Astrocyte (in vitro differentiated cells and primary cell): ENCODE measurements at regions not wholly inside any gene's neighbourhood (a gene's known extent, or its start where the extent isn't known, plus 50 kb on each side); places are given as distances from the start of the nearest gene placed in this dataset.

ENCODE experiments used
- DNase-seq: peaks from one replicate; pipeline ENCODE4 v3.0.0-alpha.2; 2010; ENCODE audit warnings: low read depth
- FAIRE-seq: peaks from 2 replicates; lab custom pipeline; 2011; peaks lifted over from hg19 to GRCh38; lab: Jason Lieb, UNC
- H2AFZ ChIP-seq: 2 replicates; pipeline ENCODE4 v1.6.0; 2012; ENCODE audit warnings: low read depth, low read length, inconsistent platforms
- H3K27ac ChIP-seq: 2 replicates; pipeline ENCODE4 v1.5.1; 2011; ENCODE audit warnings: low read depth, low read length, inconsistent platforms
- H3K27me3 ChIP-seq: 2 replicates; pipeline ENCODE4 v1.6.0; 2011; ENCODE audit warnings: low read length, inconsistent platforms; ENCODE audit not compliant: insufficient read depth
- H3K36me3 ChIP-seq: 2 replicates; pipeline ENCODE4 v1.5.1; 2011; ENCODE audit warnings: low read length, inconsistent platforms; ENCODE audit not compliant: insufficient read depth
- H3K4me1 ChIP-seq: 2 replicates; pipeline ENCODE4 v1.5.1; 2011; ENCODE audit warnings: low read length, inconsistent platforms; ENCODE audit not compliant: insufficient read depth
- H3K4me2 ChIP-seq: 2 replicates; pipeline ENCODE4 v1.6.0; 2012; ENCODE audit warnings: low read length, inconsistent platforms
- H3K4me3 ChIP-seq: 2 replicates; pipeline ENCODE4 v1.5.1; 2011; ENCODE audit warnings: low read depth, mild to moderate bottlenecking, low read length, inconsistent platforms; ENCODE audit not compliant: insufficient read depth
- H3K79me2 ChIP-seq: 2 replicates; pipeline ENCODE4 v1.6.0; 2012; ENCODE audit warnings: mild to moderate bottlenecking, low read length, inconsistent platforms; ENCODE audit not compliant: insufficient read depth
- H3K9ac ChIP-seq: 2 replicates; pipeline ENCODE4 v1.6.0; 2012; ENCODE audit warnings: mild to moderate bottlenecking, low read length, inconsistent platforms
- H3K9me3 ChIP-seq: 2 replicates; pipeline ENCODE4 v1.5.1; 2012; ENCODE audit warnings: low read depth, mild to moderate bottlenecking, low read length, inconsistent platforms; ENCODE audit not compliant: insufficient read depth
- H4K20me1 ChIP-seq: 2 replicates; pipeline ENCODE4 v1.6.0; 2012; ENCODE audit warnings: low read length, inconsistent platforms; ENCODE audit not compliant: insufficient read depth
- H3K27ac Mint-ChIP-seq: one replicate; pipeline ENCODE4 v1.8.0; 2021; ENCODE audit warnings: mild to moderate bottlenecking, mixed read lengths; ENCODE audit not compliant: unreplicated experiment
- H3K27me3 Mint-ChIP-seq: one replicate; pipeline ENCODE4 v1.8.0; 2021; ENCODE audit warnings: low read depth, mixed read lengths; ENCODE audit not compliant: unreplicated experiment
- H3K36me3 Mint-ChIP-seq: one replicate; pipeline ENCODE4 v1.8.0; 2021; ENCODE audit warnings: low read depth, mixed read lengths; ENCODE audit not compliant: unreplicated experiment
- H3K4me1 Mint-ChIP-seq: one replicate; pipeline ENCODE4 v1.8.0; 2021; ENCODE audit warnings: low read depth, mixed read lengths; ENCODE audit not compliant: unreplicated experiment
- H3K4me3 Mint-ChIP-seq: one replicate; pipeline ENCODE4 v1.8.0; 2021; ENCODE audit warnings: mild to moderate bottlenecking, moderate library complexity, mixed read lengths; ENCODE audit not compliant: unreplicated experiment
- H3K9me3 Mint-ChIP-seq: one replicate; pipeline ENCODE4 v1.8.0; 2021; ENCODE audit warnings: mild to moderate bottlenecking, mixed read lengths; ENCODE audit not compliant: unreplicated experiment
- CTCF ChIP-seq: IDR thresholded peaks from 2 replicates; pipeline ENCODE4 v1.5.1; 2011; ENCODE audit warnings: low read depth, mild to moderate bottlenecking, inconsistent platforms, low read length, moderate library complexity; ENCODE audit not compliant: insufficient read depth
- EZH2 ChIP-seq: IDR thresholded peaks from 2 replicates; pipeline ENCODE4 v1.6.1; 2012; ENCODE audit warnings: mild to moderate bottlenecking, low read length, inconsistent platforms; ENCODE audit not compliant: insufficient read depth

GRCh38 chr7:89511900-89512299 is 642.4 kb upstream of the STEAP1 start:
- no peak overlapping the region for H3K9ac ChIP-seq
- no peaks in the 10 kb centered on the region for H3K9me3 ChIP-seq
- no peak for TF ChIP-seq CTCF
- TF ChIP-seq EZH2 = no peak
- H3K27me3 ChIP-seq = no peaks in the 10 kb centered on the region
- Mint-ChIP-seq H3K9me3 (no peaks in the 10 kb centered on the region), H3K36me3 (no peaks in the 10 kb centered on the region), H3K4me3 (no peak overlapping the region), H3K4me1 (no peaks in the 10 kb centered on the region), H3K27ac (no peak overlapping the region), H3K27me3 (no peaks in the 10 kb centered on the region)
- no peaks in the 10 kb centered on the region for H4K20me1 ChIP-seq
- no peak overlapping the region for H3K4me3 ChIP-seq
- H3K4me1 ChIP-seq = no peaks in the 10 kb centered on the region
- H3K27ac ChIP-seq = no peak overlapping the region
- no peak for FAIRE-seq
- no peaks in the 10 kb centered on the region for H3K36me3 ChIP-seq
- H3K79me2 ChIP-seq = no peaks in the 10 kb centered on the region
- H2AFZ ChIP-seq = no peak overlapping the region
- DNase-seq = no peak
- no peak overlapping the region for H3K4me2 ChIP-seq

GRCh38 chr7:89514970-89515369 is 639.3 kb upstream of the STEAP1 start:
- TF ChIP-seq CTCF (no peak), EZH2 (no peak)
- Histone ChIP-seq H3K4me1 (no peaks in the 10 kb centered on the region), H3K36me3 (no peaks in the 10 kb centered on the region), H3K4me2 (no peak overlapping the region), H3K79me2 (no peaks in the 10 kb centered on the region), H4K20me1 (no peaks in the 10 kb centered on the region), H3K4me3 (no peak overlapping the region), H3K9ac (no peak overlapping the region), H2AFZ (no peak overlapping the region), H3K27me3 (no peaks in the 10 kb centered on the region), H3K27ac (no peak overlapping the region), H3K9me3 (peaks cover 4% of the 10 kb centered on the region)
- Mint-ChIP-seq H3K4me3 (no peak overlapping the region), H3K27me3 (no peaks in the 10 kb centered on the region), H3K9me3 (no peaks in the 10 kb centered on the region), H3K4me1 (no peaks in the 10 kb centered on the region), H3K36me3 (no peaks in the 10 kb centered on the region), H3K27ac (no peak overlapping the region)
- DNase-seq (no peak), FAIRE-seq (no peak)

GRCh38 chr7:89517815-89518214 is 636.5 kb upstream of the STEAP1 start:
- DNase-seq (no peak), FAIRE-seq (no peak)
- Mint-ChIP-seq H3K4me1 (no peaks in the 10 kb centered on the region), H3K36me3 (no peaks in the 10 kb centered on the region), H3K9me3 (no peaks in the 10 kb centered on the region), H3K27me3 (no peaks in the 10 kb centered on the region), H3K27ac (no peak overlapping the region), H3K4me3 (no peak overlapping the region)
- Histone ChIP-seq H3K27me3 (no peaks in the 10 kb centered on the region), H3K27ac (no peak overlapping the region), H3K4me3 (no peak overlapping the region), H2AFZ (no peak overlapping the region), H4K20me1 (no peaks in the 10 kb centered on the region), H3K4me2 (no peak overlapping the region), H3K9me3 (peaks cover 4% of the 10 kb centered on the region), H3K36me3 (no peaks in the 10 kb centered on the region), H3K4me1 (no peaks in the 10 kb centered on the region), H3K9ac (no peak overlapping the region), H3K79me2 (no peaks in the 10 kb centered on the region)
- TF ChIP-seq CTCF (no peak), EZH2 (no peak)
